Ovary (tissue), 7 donors: ENCODE measurements at regions not wholly inside any gene's neighbourhood (a gene's known extent, or its start where the extent isn't known, plus 50 kb on each side); places are given as distances from the start of the nearest gene placed in this dataset.

Experiments
- DNase-seq, 5 donors: peaks; one replicate each; pipeline ENCODE4 v3.0.0-alpha.2; 2019 to 2020
- H3K27ac ChIP-seq, 2 donors: fragments of 200-600 bp; one replicate each; pipeline versions ENCODE4 v1.5.1 to v1.8.0; 2019 to 2022
- H3K27me3 ChIP-seq: fragments of 200-600 bp; one replicate; pipeline ENCODE4 v1.8.0; 2022
- H3K36me3 ChIP-seq: fragments of 200-600 bp; sonication (generic); one replicate; pipeline ENCODE4 v1.5.1; 2019
- H3K4me1 ChIP-seq: one replicate; pipeline ENCODE4 v1.8.1; 2013; ENCODE audit warnings: mild to moderate bottlenecking, moderate library complexity; ENCODE audit not compliant: insufficient read depth
- H3K4me3 ChIP-seq: fragments of 200-600 bp; sonication (generic); one replicate; pipeline ENCODE4 v1.5.1; 2017
- H3K9me3 ChIP-seq, 2 donors: fragments of 200-600 bp in 1 of 2; sonication (generic) in 1 of 2; one replicate each; pipeline versions ENCODE4 v1.5.1 to v1.8.1; 2013 to 2019; ENCODE audit warnings: mild to moderate bottlenecking in 1 of 2, moderate library complexity in 1 of 2
- EP300 ChIP-seq: sonication (generic); formaldehyde crosslinking; IDR thresholded peaks from one replicate; pipeline ENCODE4 v1.6.1; 2017; ENCODE audit warnings: antibody characterized with exemption
- POLR2A ChIP-seq: fragments of 450-650 bp; IDR thresholded peaks from one replicate; pipeline ENCODE4 v1.6.1; 2017; ENCODE audit warnings: antibody characterized with exemption, mild to moderate bottlenecking, moderate library complexity
- WGBS, 3 donors: extraction: QIAGEN DNeasy Blood & Tissue Kit in 1 of 3; methylation state at CpG; one replicate each; pipeline versions ENCODE4 v1.1.5 to v1.1.7; 2013 to 2017; 5-methylcytosine and 5-hydroxymethylcytosine counted together
- intact Hi-C, 4 donors: fragments of 100-400 bp; cut with DNase I; formaldehyde crosslinking; loops; one replicate each; pipeline versions ENCODE4 v1.11.0 to v1.15.1; 2022 to 2023
- TF ChIP-seq, protein P1 (sequence below), 3 donors: fragments of 450-650 bp in 2 of 3; fragments of 200-600 bp in 1 of 3; IDR thresholded peaks; one replicate each; pipeline versions ENCODE4 v1.5.1 to v1.8.0; 2016 to 2022; ENCODE audit warnings: antibody characterized with exemption in 3 of 3, mild to moderate bottlenecking in 1 of 3
- donor health status: DM: no; HTN: no; CAD: no; lungs with moderate emphysema.
- donor health status: DM: no; HTN: no; CAD: no.
- donor health status: Bipolar disorder and iron deficiency.
- donor health status: DM: no; HTN: no; CAD: no.
- donor health status: DM: yes; HTN: yes; CAD: no.

DNA sequence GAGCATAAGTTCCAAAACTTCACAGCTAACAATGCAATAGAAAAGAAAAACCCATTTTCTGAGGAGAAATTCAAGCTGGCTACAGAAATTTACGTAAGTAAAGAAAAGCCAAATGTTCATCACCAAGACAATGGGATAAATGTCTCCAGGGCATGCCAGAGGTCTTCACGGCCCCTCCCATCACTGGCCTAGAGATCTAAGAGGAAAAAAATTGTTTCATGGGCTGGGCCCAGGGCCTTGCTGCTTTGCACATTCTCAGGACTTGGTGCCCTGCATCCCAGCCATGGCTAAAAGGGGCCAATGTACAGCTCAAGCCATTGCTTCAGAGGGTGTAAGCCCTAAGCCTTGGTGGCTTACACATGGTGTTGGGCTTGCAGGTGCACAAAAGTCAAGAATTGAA, 443.6 kb downstream of the ELAVL2 start:
- H3K9me3 ChIP-seq, result no peaks in the 10 kb centered on the region
- WGBS, 3 donors, result 89 to 98% (median 90%) methylated on average over 2 of the region's 2 CpGs
- H3K4me1 ChIP-seq, result peaks cover 2% of the 10 kb centered on the region
- H3K27me3 ChIP-seq, result no peaks in the 10 kb centered on the region
- H3K27ac ChIP-seq, result no peak overlapping the region
- TF ChIP-seq, protein P1, sequence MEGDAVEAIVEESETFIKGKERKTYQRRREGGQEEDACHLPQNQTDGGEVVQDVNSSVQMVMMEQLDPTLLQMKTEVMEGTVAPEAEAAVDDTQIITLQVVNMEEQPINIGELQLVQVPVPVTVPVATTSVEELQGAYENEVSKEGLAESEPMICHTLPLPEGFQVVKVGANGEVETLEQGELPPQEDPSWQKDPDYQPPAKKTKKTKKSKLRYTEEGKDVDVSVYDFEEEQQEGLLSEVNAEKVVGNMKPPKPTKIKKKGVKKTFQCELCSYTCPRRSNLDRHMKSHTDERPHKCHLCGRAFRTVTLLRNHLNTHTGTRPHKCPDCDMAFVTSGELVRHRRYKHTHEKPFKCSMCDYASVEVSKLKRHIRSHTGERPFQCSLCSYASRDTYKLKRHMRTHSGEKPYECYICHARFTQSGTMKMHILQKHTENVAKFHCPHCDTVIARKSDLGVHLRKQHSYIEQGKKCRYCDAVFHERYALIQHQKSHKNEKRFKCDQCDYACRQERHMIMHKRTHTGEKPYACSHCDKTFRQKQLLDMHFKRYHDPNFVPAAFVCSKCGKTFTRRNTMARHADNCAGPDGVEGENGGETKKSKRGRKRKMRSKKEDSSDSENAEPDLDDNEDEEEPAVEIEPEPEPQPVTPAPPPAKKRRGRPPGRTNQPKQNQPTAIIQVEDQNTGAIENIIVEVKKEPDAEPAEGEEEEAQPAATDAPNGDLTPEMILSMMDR (IDR thresholded peaks at IDR 0.05), result no peak
- TF ChIP-seq POLR2A, result no peak
- no peak for TF ChIP-seq EP300
- H3K4me3 ChIP-seq, result no peak overlapping the region
- DNase-seq, result no peak
- intact Hi-C loops, result loop anchor here in 1 of 4 donors (5.0 kb wide), 1 partner anchor 1900 kb away; no protein-coding TSS in a partner anchor
- H3K36me3 ChIP-seq, result no peaks in the 10 kb centered on the region

DNA sequence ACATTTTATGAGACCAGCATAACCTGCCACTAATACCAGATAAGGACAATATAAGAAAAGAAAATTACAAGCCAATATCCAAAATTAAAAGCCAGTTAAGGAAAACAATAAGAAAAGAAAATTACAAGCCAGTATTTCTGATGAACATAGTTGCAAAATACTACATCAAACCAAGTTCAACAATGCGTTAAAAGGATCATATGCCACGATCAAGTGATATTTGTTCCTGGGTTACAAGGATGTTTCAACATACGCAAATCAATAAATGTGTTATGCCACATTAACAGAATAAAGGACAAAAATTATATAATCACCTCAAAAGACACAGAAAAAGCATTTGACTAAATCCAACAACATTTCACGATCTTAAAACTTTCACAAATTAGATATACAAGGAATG, 431.9 kb downstream of the ELAVL2 start:
- Histone ChIP-seq H3K27me3 (no peaks in the 10 kb centered on the region), H3K36me3 (no peaks in the 10 kb centered on the region), H3K4me3 (no peak overlapping the region), H3K9me3 (no peaks in the 10 kb centered on the region), H3K27ac (no peak overlapping the region), H3K4me1 (no peaks in the 10 kb centered on the region)
- 93 to 96% (median 94%) methylated on average over 4 of the region's 4 CpGs for WGBS, 3 donors
- DNase-seq, result no peak
- TF ChIP-seq POLR2A, result no peak
- TF ChIP-seq, protein P1 (IDR thresholded peaks at IDR 0.05), result no peak
- intact Hi-C loops, result no loop called here

DNA sequence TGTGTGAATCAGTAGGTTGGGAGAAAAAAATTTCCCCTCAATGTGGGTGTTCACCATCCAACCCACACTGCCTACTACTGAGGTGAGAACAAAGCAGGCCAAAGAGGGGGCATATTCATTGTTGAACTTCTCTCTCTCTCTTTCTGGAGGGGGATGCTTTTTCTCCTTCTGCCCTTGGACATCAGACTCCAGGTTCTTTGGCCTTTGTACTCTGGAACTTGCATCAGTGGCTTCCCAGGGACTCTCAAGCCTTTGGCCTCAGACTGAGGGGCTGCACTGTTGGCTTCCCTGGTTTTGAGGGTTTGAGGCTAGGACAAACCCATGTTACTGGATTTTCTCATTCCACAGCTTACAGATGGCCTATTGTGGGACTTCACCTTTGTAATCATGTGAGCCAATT, 417.2 kb downstream of the ELAVL2 start:
- Histone ChIP-seq H3K27ac (no peak overlapping the region), H3K27me3 (no peaks in the 10 kb centered on the region), H3K4me1 (no peaks in the 10 kb centered on the region), H3K9me3 (no peaks in the 10 kb centered on the region), H3K36me3 (no peaks in the 10 kb centered on the region), H3K4me3 (no peak overlapping the region)
- no peak for DNase-seq
- TF ChIP-seq, protein P1 (IDR thresholded peaks at IDR 0.05), result no peak
- TF ChIP-seq POLR2A (no peak), EP300 (no peak)
- intact Hi-C loops, result no loop called here

DNA sequence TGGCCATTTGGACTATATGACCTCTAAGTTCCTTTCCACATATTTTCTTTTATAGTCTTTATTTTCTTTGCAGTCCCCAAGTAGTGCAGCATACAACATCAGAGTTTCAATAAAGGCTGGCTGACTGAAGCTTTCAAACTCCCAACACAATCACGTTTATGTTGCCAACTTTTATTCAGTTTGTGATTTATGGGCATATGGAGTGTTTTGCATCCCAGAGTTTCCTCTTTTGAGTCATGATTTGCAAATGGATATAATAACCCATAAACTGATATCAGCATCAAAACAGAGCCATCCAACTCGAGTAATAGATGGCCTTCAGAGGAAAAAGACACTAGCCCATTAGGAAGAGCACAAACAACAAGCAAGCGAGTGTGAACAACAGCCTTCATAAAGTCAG, 414.0 kb downstream of the ELAVL2 start:
- Histone ChIP-seq H3K36me3 (no peaks in the 10 kb centered on the region), H3K4me3 (no peak overlapping the region), H3K9me3 (no peaks in the 10 kb centered on the region), H3K27me3 (no peaks in the 10 kb centered on the region), H3K4me1 (no peaks in the 10 kb centered on the region), H3K27ac (no peak overlapping the region)
- intact Hi-C loops, result no loop called here
- 29 to 37% (median 32%) methylated on average over 3 of the region's 3 CpGs for whole genome bisulfite sequencing, 3 donors
- TF ChIP-seq POLR2A (no peak), EP300 (no peak)
- TF ChIP-seq, protein P1 (IDR thresholded peaks at IDR 0.05), result no peak
- no peak for DNase-seq

DNA sequence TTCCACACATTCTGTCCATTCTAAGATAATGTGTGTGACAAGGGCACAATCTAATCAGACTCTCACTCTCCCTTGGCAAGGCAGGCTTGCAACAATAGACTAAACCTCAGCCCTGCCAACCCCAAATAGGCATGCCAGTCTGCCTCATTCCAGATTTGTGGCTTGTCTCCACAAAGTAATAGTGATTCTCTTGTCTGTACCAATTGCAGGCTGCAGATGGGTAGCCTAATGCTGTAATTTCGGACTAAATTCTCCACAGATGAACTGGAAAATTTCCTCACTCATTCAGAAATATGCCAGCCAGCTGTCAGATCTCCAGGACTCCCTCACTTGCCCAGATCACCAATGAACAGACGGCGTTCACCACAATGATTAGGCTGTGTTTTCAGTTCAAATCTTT, 413.6 kb downstream of the ELAVL2 start:
- DNase-seq, result no peak
- WGBS, 3 donors, result 57 to 79% (median 63%) methylated on average over 3 of the region's 3 CpGs
- no peak for TF ChIP-seq EP300
- no peak for TF ChIP-seq POLR2A
- TF ChIP-seq, protein P1 (IDR thresholded peaks at IDR 0.05), result no peak
- Histone ChIP-seq H3K27ac (no peak overlapping the region), H3K4me3 (no peak overlapping the region), H3K4me1 (no peaks in the 10 kb centered on the region), H3K9me3 (no peaks in the 10 kb centered on the region), H3K27me3 (no peaks in the 10 kb centered on the region), H3K36me3 (no peaks in the 10 kb centered on the region)
- intact Hi-C loops, result no loop called here
